ENCODE measurements at regions not wholly inside any gene's neighbourhood (a gene's known extent, or its start where the extent isn't known, plus 50 kb on each side); places are given as distances from the start of the nearest gene placed in this dataset.
A peak's percentile ranks its signal among the peaks of the same experiment; 100 is the strongest.

- TF ChIP-seq CTCF (IDR thresholded peaks at IDR 0.05; ENCODE audit: insufficient read depth, low read depth, low read length) (no peak), EZH2 (IDR thresholded peaks at IDR 0.05; ENCODE audit: insufficient read depth, low read length) (no peak)
- no peaks in the 10 kb centered on the region for H3K27me3 ChIP-seq (ENCODE audit: insufficient read depth, low read length)
- H3K27ac Mint-ChIP-seq (ENCODE audit: unreplicated experiment) = no peak overlapping the region
- no peak overlapping the region for H3K4me3 Mint-ChIP-seq (ENCODE audit: unreplicated experiment)
- DNase-seq (ENCODE audit: low read depth) (no peak), FAIRE-seq (no peak)
- no peak overlapping the region for H3K4me3 ChIP-seq (ENCODE audit: insufficient read depth, low read depth, low read length)
- H3K4me1 Mint-ChIP-seq (ENCODE audit: low read depth, unreplicated experiment) = peaks cover 10% of the 10 kb centered on the region
- H3K9me3 Mint-ChIP-seq (ENCODE audit: unreplicated experiment) = peaks cover 9% of the 10 kb centered on the region
- H2AFZ ChIP-seq (ENCODE audit: low read depth, low read length) = no peak overlapping the region
- no peak overlapping the region for H3K4me2 ChIP-seq (ENCODE audit: low read length)
- H3K27ac ChIP-seq (ENCODE audit: low read depth, low read length) = no peak overlapping the region
- no peaks in the 10 kb centered on the region for H3K4me1 ChIP-seq (ENCODE audit: insufficient read depth, low read length)
- no peaks in the 10 kb centered on the region for H3K36me3 ChIP-seq (ENCODE audit: insufficient read depth, low read length)
- H3K9me3 ChIP-seq (ENCODE audit: insufficient read depth, low read depth, low read length) = peaks cover 3% of the 10 kb centered on the region
- no peaks in the 10 kb centered on the region for H3K79me2 ChIP-seq (ENCODE audit: insufficient read depth, low read length)
- no peaks in the 10 kb centered on the region for H3K36me3 Mint-ChIP-seq (ENCODE audit: low read depth, unreplicated experiment)
- H4K20me1 ChIP-seq (ENCODE audit: insufficient read depth, low read length) = no peaks in the 10 kb centered on the region
- H3K27me3 Mint-ChIP-seq (ENCODE audit: low read depth, unreplicated experiment) = no peaks in the 10 kb centered on the region
- H3K9ac ChIP-seq (ENCODE audit: low read length) = no peak overlapping the region
Measured at GRCh38 chr17:69999253-69999652, 75.8 kb upstream of the KCNJ16 start.

GRCh38 chr17:70006159-70006558 is 68.9 kb upstream of the KCNJ16 start:
- H3K36me3 Mint-ChIP-seq (ENCODE audit: low read depth, unreplicated experiment) = no peaks in the 10 kb centered on the region

More at GRCh38 chr17:70006159-70006558, 68.9 kb upstream of the KCNJ16 start:
- Histone ChIP-seq H3K79me2 (ENCODE audit: insufficient read depth, low read length) (no peaks in the 10 kb centered on the region), H3K9me3 (ENCODE audit: insufficient read depth, low read depth, low read length) (no peaks in the 10 kb centered on the region), H3K4me2 (ENCODE audit: low read length) (peak overlapping the region; percentile 12), H3K27me3 (ENCODE audit: insufficient read depth, low read length) (no peaks in the 10 kb centered on the region), H3K4me3 (ENCODE audit: insufficient read depth, low read depth, low read length) (no peak overlapping the region), H2AFZ (ENCODE audit: low read depth, low read length) (no peak overlapping the region), H3K27ac (ENCODE audit: low read depth, low read length) (no peak overlapping the region), H3K36me3 (ENCODE audit: insufficient read depth, low read length) (no peaks in the 10 kb centered on the region), H3K4me1 (ENCODE audit: insufficient read depth, low read length) (no peaks in the 10 kb centered on the region), H3K9ac (ENCODE audit: low read length) (no peak overlapping the region), H4K20me1 (ENCODE audit: insufficient read depth, low read length) (no peaks in the 10 kb centered on the region)
- Mint-ChIP-seq H3K4me3 (ENCODE audit: unreplicated experiment) (no peak overlapping the region), H3K27ac (ENCODE audit: unreplicated experiment) (no peak overlapping the region), H3K27me3 (ENCODE audit: low read depth, unreplicated experiment) (no peaks in the 10 kb centered on the region), H3K9me3 (ENCODE audit: unreplicated experiment) (no peaks in the 10 kb centered on the region), H3K4me1 (ENCODE audit: low read depth, unreplicated experiment) (no peaks in the 10 kb centered on the region)
- TF ChIP-seq EZH2 (IDR thresholded peaks at IDR 0.05; ENCODE audit: insufficient read depth, low read length) = no peak
- no peak for TF ChIP-seq CTCF (IDR thresholded peaks at IDR 0.05; ENCODE audit: insufficient read depth, low read depth, low read length)
- FAIRE-seq = no peak
- no peak for DNase-seq (ENCODE audit: low read depth)

Data from astrocyte (in vitro differentiated cells and primary cell).